K562 (cell line): ENCODE measurements at regions not wholly inside any gene's neighbourhood (a gene's known extent, or its start where the extent isn't known, plus 50 kb on each side); places are given as distances from the start of the nearest gene placed in this dataset.

Source experiments
- ATAC-seq: fragments of 200-7000 bp; cut with Tn5 transposase; 3 replicates; pipeline ENCODE4 v1.9.1; 2020; ENCODE audit warnings: moderate library complexity
- BruUV-seq: library from RNA; stranded (reverse); fragments of 400-500 nt; replicated peaks from 2 replicates; lab custom pipeline; 2021; lab: Mats Ljungman, UMichigan
- CTCF ChIA-PET: fragments of 300-600 bp; formaldehyde crosslinking; extraction: SDS; loops from one replicate; lab custom pipeline; 2021; ENCODE audit warnings: low intra/inter-chr PET ratio; lab: Yijun Ruan, JAX
- POLR2A ChIA-PET: fragments of 300-600, 350-650 bp; sonication (Branson Sonifier 250); formaldehyde crosslinking; extraction: SDS; loops from one replicate; lab custom pipeline; 2021; ENCODE audit warnings: antibody characterized with exemption, inconsistent platforms; lab: Yijun Ruan, JAX
- DNase-seq, 4 experiments: peaks; one replicate each; pipeline versions ENCODE4 v3.0.0 to v3.0.0-alpha.2; 2011 to 2018; ENCODE audit warnings: low spot score in 3 of 4, mixed read lengths in 3 of 4; ENCODE audit errors: extremely low read depth in 1 of 4
- FAIRE-seq: peaks from 2 replicates; lab custom pipeline; 2011; peaks lifted over from hg19 to GRCh38; lab: Jason Lieb, UNC
- H2AFZ ChIP-seq: 2 replicates; pipeline ENCODE4 v1.6.0; 2011; ENCODE audit warnings: low read depth, low read length, control low read depth, inconsistent platforms
- H3K27ac ChIP-seq: fragments of 200-600 bp; 3 replicates; pipeline ENCODE4 v1.8.0; 2011; ENCODE audit warnings: low read depth, mild to moderate bottlenecking, control low read depth, inconsistent platforms, low read length, moderate library complexity, mixed read lengths; ENCODE audit errors: extremely low read depth
- H3K27me3 ChIP-seq, 2 experiments: fragments of 300-600 bp in 1 of 2; 2 replicates in 1 of 2; 3 replicates in 1 of 2; pipeline versions ENCODE4 v1.6.0 to v1.8.0; 2011; ENCODE audit warnings: inconsistent platforms in 2 of 2, low read length in 2 of 2, mild to moderate bottlenecking in 1 of 2, mixed read lengths in 1 of 2, moderate library complexity in 1 of 2; ENCODE audit not compliant: control insufficient read depth in 2 of 2, insufficient read depth in 2 of 2
- H3K36me3 ChIP-seq: fragments of 300-600 bp; 3 replicates; pipeline ENCODE4 v1.8.0; 2011; ENCODE audit warnings: mild to moderate bottlenecking, low read length, inconsistent platforms; ENCODE audit not compliant: control insufficient read depth, insufficient read depth
- H3K4me1 ChIP-seq, 2 experiments: fragments of 200-600 bp in 1 of 2; replicated peaks in 1 of 2; 2 replicates in 1 of 2; 3 replicates in 1 of 2; pipeline versions ENCODE4 v1.5.1 to v1.8.0; 2011; ENCODE audit warnings: inconsistent platforms in 2 of 2, low read length in 2 of 2, mild to moderate bottlenecking in 1 of 2, mixed read lengths in 1 of 2, moderate library complexity in 1 of 2; ENCODE audit not compliant: control insufficient read depth in 2 of 2, insufficient read depth in 2 of 2
- H3K4me2 ChIP-seq: 2 replicates; pipeline ENCODE4 v1.6.1; 2011; ENCODE audit warnings: low read length, control low read depth, inconsistent platforms, mixed read lengths; ENCODE audit not compliant: insufficient read depth
- H3K4me3 ChIP-seq: fragments of 200-600 bp; sonication (generic), shearing (Covaris generic); 2 replicates; pipeline ENCODE4 v1.5.1; 2016; ENCODE audit warnings: control low read depth, inconsistent platforms
- H3K79me2 ChIP-seq: fragments of 200-600 bp; 3 replicates; pipeline ENCODE4 v1.8.0; 2011; ENCODE audit warnings: low read length, inconsistent platforms; ENCODE audit not compliant: control insufficient read depth, insufficient read depth
- H3K9ac ChIP-seq, 2 experiments: 2 replicates each; pipeline versions ENCODE4 v1.6.0 to v1.6.1; 2011; ENCODE audit warnings: low read depth in 2 of 2, low read length in 2 of 2, control low read depth in 1 of 2, inconsistent platforms in 1 of 2, mild to moderate bottlenecking in 1 of 2, mixed read lengths in 1 of 2; ENCODE audit not compliant: insufficient read depth in 1 of 2
- H3K9me1 ChIP-seq: one replicate; pipeline ENCODE4 v1.6.0; 2011; ENCODE audit warnings: inconsistent platforms, mild to moderate bottlenecking, low read length, moderate library complexity; ENCODE audit not compliant: control insufficient read depth, insufficient read depth
- H3K9me3 ChIP-seq: replicated peaks from 2 replicates; pipeline ENCODE4 v1.5.1; 2011; ENCODE audit warnings: low read depth, low read length, inconsistent platforms; ENCODE audit not compliant: control insufficient read depth, insufficient read depth
- H4K20me1 ChIP-seq: replicated peaks from 2 replicates; pipeline ENCODE4 v1.6.1; 2011; ENCODE audit warnings: low read length, inconsistent platforms, mixed read lengths; ENCODE audit not compliant: control insufficient read depth, insufficient read depth
- CLOCK ChIP-seq: fragments of 250-450 bp; sonication (Bioruptor Pico); IDR thresholded peaks from 2 replicates; pipeline ENCODE4 v1.4.0; 2020; ENCODE audit warnings: mild to moderate bottlenecking, moderate library complexity, borderline replicate concordance
- EZH2 ChIP-seq: IDR thresholded peaks from 2 replicates; pipeline ENCODE4 v1.6.1; 2012; ENCODE audit warnings: low read depth, mild to moderate bottlenecking, inconsistent platforms, low read length, borderline replicate concordance
- HLTF ChIP-seq: fragments of 450-650 bp; IDR thresholded peaks from 2 replicates; pipeline ENCODE4 v1.6.1; 2016
- NCOR1 ChIP-seq: fragments of 450-650 bp; IDR thresholded peaks from 2 replicates; pipeline ENCODE4 v1.6.1; 2016; ENCODE audit warnings: mild to moderate bottlenecking, moderate library complexity
- NFXL1 ChIP-seq: fragments of 450-650 bp; formaldehyde crosslinking; IDR thresholded peaks from 2 replicates; pipeline ENCODE4 v1.4.0; 2021; ENCODE audit warnings: mild to moderate bottlenecking
- PKNOX1 ChIP-seq: fragments of 450-650 bp; IDR thresholded peaks from 2 replicates; pipeline ENCODE4 v1.6.1; 2016
- TAF9B ChIP-seq: fragments of 450-650 bp; IDR thresholded peaks from 2 replicates; pipeline ENCODE4 v1.6.1; 2018; ENCODE audit warnings: mild to moderate bottlenecking; ENCODE audit not compliant: partially characterized antibody
- TGIF2 ChIP-seq: sonication (generic); formaldehyde crosslinking; IDR thresholded peaks from 2 replicates; pipeline ENCODE4 v1.8.1; 2022; ENCODE audit warnings: mild to moderate bottlenecking, missing genetic modification reagents, moderate library complexity
- ZNF311 ChIP-seq: fragments of 250-450 bp; sonication (Bioruptor Pico); IDR thresholded peaks from 2 replicates; pipeline ENCODE4 v1.4.0; 2020; ENCODE audit warnings: mild to moderate bottlenecking, moderate library complexity
- ZNF609 ChIP-seq: sonication (generic); formaldehyde crosslinking; IDR thresholded peaks from 2 replicates; pipeline ENCODE4 v1.8.1; 2023; ENCODE audit warnings: missing genetic modification reagents, mild to moderate bottlenecking, borderline replicate concordance
- WGBS: fragments of 100-300 bp; shearing (Covaris generic); methylation state at CpG from one replicate; pipeline ENCODE4 v1.1.6; 2016; ENCODE audit warnings: low coverage, mixed read lengths; ENCODE audit not compliant: insufficient coverage; ENCODE audit errors: missing lambda C conversion rate; 5-methylcytosine and 5-hydroxymethylcytosine counted together
- in situ Hi-C: fragments of 300-500 bp; cut with MboI; formaldehyde crosslinking; loops from 4 replicates; pipeline ENCODE4 v1.15.0; 2018; ENCODE audit warnings: inconsistent platforms, mixed read lengths
- intact Hi-C: fragments of 100-400 bp; cut with micrococcal nuclease; formaldehyde crosslinking; loops from 2 replicates; pipeline ENCODE4 v1.14.2; 2022
- TF ChIP-seq, protein P1 (sequence below): sonication (generic); formaldehyde crosslinking; IDR thresholded peaks from 2 replicates; pipeline ENCODE4 v1.8.1; 2023; ENCODE audit warnings: mild to moderate bottlenecking, missing genetic modification reagents

- H2AFZ ChIP-seq = no peak overlapping the region
- H3K4me1 ChIP-seq = no peaks in the 10 kb centered on the region; a peak in 1 of 5 replicates
- DNase-seq = no peak
- BruUV-seq = no TSS peak
- no peak overlapping the region for H3K4me3 ChIP-seq
- POLR2A ChIA-PET = no interaction called here
- H3K27me3 ChIP-seq = no peaks in the 10 kb centered on the region
- no peak for ATAC-seq
- TF ChIP-seq, protein P1, sequence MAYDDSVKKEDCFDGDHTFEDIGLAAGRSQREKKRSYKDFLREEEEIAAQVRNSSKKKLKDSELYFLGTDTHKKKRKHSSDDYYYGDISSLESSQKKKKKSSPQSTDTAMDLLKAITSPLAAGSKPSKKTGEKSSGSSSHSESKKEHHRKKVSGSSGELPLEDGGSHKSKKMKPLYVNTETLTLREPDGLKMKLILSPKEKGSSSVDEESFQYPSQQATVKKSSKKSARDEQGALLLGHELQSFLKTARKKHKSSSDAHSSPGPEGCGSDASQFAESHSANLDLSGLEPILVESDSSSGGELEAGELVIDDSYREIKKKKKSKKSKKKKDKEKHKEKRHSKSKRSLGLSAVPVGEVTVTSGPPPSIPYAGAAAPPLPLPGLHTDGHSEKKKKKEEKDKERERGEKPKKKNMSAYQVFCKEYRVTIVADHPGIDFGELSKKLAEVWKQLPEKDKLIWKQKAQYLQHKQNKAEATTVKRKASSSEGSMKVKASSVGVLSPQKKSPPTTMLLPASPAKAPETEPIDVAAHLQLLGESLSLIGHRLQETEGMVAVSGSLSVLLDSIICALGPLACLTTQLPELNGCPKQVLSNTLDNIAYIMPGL (CRISPR knock-in tag) = no peak
- TF ChIP-seq NCOR1 (no peak), HLTF (no peak), PKNOX1 (no peak), TGIF2 (CRISPR knock-in tag) (no peak), ZNF311 (CRISPR knock-in tag) (no peak), ZNF609 (CRISPR knock-in tag) (no peak), CLOCK (CRISPR knock-in tag) (no peak), NFXL1 (CRISPR knock-in tag) (no peak), EZH2 (no peak), TAF9B (no peak)
- CTCF ChIA-PET = no interaction called here
- H3K9ac ChIP-seq = no peak overlapping the region
- FAIRE-seq = no peak
- 14% methylated on average over 1 of the region's 1 CpG for WGBS
- no peaks in the 10 kb centered on the region for H3K9me1 ChIP-seq
- H3K79me2 ChIP-seq = no peaks in the 10 kb centered on the region
- in situ Hi-C loops = no loop called here
- no peak overlapping the region for H3K4me2 ChIP-seq
- H3K27ac ChIP-seq = peak overlapping the region; percentile 12; the same call in 1 of the 3 replicates
- no peaks in the 10 kb centered on the region for H3K9me3 ChIP-seq
- H3K36me3 ChIP-seq = no peaks in the 10 kb centered on the region
- intact Hi-C loops = no loop called here
- H4K20me1 ChIP-seq = no peaks in the 10 kb centered on the region
Observed at GRCh38 chr4:186852964-186853391, 129.3 kb upstream of the FAT1 start.
